ENCODE measurements at regions not wholly inside any gene's neighbourhood (a gene's known extent, or its start where the extent isn't known, plus 50 kb on each side); places are given as distances from the start of the nearest gene placed in this dataset.

GRCh38 chr10:60650378-60650800, 127.9 kb upstream of the CDK1 start:
- Histone ChIP-seq H3K27me3 (ENCODE audit: insufficient read depth) (no peaks in the 10 kb centered on the region), H3K4me2 (peak overlapping the region; percentile 59), H3K79me2 (replicated peaks; ENCODE audit: insufficient read depth) (no peaks in the 10 kb centered on the region), H4K20me1 (replicated peaks; ENCODE audit: insufficient read depth) (no peaks in the 10 kb centered on the region), H3K4me3 (no peak overlapping the region), H3K4me1 (ENCODE audit: insufficient read depth) (peaks cover 22% of the 10 kb centered on the region), H3K9me2 (ENCODE audit: insufficient read depth) (no peaks in the 10 kb centered on the region), H2AFZ (no peak overlapping the region), H3K27ac (ENCODE audit: low read depth) (no peak overlapping the region), H3F3A (replicated peaks; ENCODE audit: low read depth) (no peaks in the 10 kb centered on the region), H3K36me3 (ENCODE audit: insufficient read depth) (no peaks in the 10 kb centered on the region)
- DNase-seq (ENCODE audit: low spot score) (no peak), ATAC-seq (no peak)
- H3K27ac Mint-ChIP-seq: peak overlapping the region; percentile 29
- H3K36me3 Mint-ChIP-seq (ENCODE audit: low read depth): no peaks in the 10 kb centered on the region
- no peak overlapping the region; the same call in 2 of the 3 replicates for H3K4me3 Mint-ChIP-seq
- no peaks in the 10 kb centered on the region for H3K27me3 Mint-ChIP-seq (ENCODE audit: insufficient read depth, low read depth, poor library complexity)
- no peak for TF ChIP-seq CREB1 (CRISPR knock-in tag; IDR thresholded peaks at IDR 0.05; ENCODE audit: low read depth)
- no peaks in the 10 kb centered on the region for H3K9me3 Mint-ChIP-seq
- peaks cover 23% of the 10 kb centered on the region for H3K4me1 Mint-ChIP-seq

- Histone ChIP-seq H3K4me3 (no peak overlapping the region), H3K36me3 (ENCODE audit: insufficient read depth) (no peaks in the 10 kb centered on the region), H3F3A (replicated peaks; ENCODE audit: low read depth) (no peaks in the 10 kb centered on the region), H3K4me1 (ENCODE audit: insufficient read depth) (peaks cover 22% of the 10 kb centered on the region), H3K27me3 (ENCODE audit: insufficient read depth) (no peaks in the 10 kb centered on the region), H3K4me2 (peak overlapping the region; percentile 59), H2AFZ (no peak overlapping the region), H4K20me1 (replicated peaks; ENCODE audit: insufficient read depth) (no peaks in the 10 kb centered on the region), H3K79me2 (replicated peaks; ENCODE audit: insufficient read depth) (no peaks in the 10 kb centered on the region), H3K9me2 (ENCODE audit: insufficient read depth) (no peaks in the 10 kb centered on the region), H3K27ac (ENCODE audit: low read depth) (no peak overlapping the region; the same call in 1 of the 2 replicates)
- Mint-ChIP-seq H3K4me1 (peaks cover 23% of the 10 kb centered on the region), H3K36me3 (ENCODE audit: low read depth) (no peaks in the 10 kb centered on the region), H3K27ac (peak overlapping the region; percentile 1; the same call in 1 of the 2 replicates), H3K27me3 (ENCODE audit: insufficient read depth, low read depth, poor library complexity) (no peaks in the 10 kb centered on the region), H3K9me3 (no peaks in the 10 kb centered on the region), H3K4me3 (no peak overlapping the region)
- ATAC-seq (peak; percentile 71), DNase-seq (ENCODE audit: low spot score) (no peak)
- TF ChIP-seq ZNF331 (CRISPR knock-in tag; IDR thresholded peaks at IDR 0.05; ENCODE audit: low read depth) (no peak), POLR2AphosphoS5 (IDR thresholded peaks at IDR 0.05; ENCODE audit: low read depth) (no peak)
Observed at GRCh38 chr10:60649485-60650377, 128.5 kb upstream of the CDK1 start.

GRCh38 chr10:60648761-60649160, 129.5 kb upstream of the CDK1 start:
- DNase-seq (ENCODE audit: low spot score) (no peak), ATAC-seq (no peak)
- no peaks in the 10 kb centered on the region for H3F3A ChIP-seq (replicated peaks; ENCODE audit: low read depth)
- Mint-ChIP-seq H3K27me3 (ENCODE audit: insufficient read depth, low read depth, poor library complexity) (no peaks in the 10 kb centered on the region), H3K36me3 (ENCODE audit: low read depth) (no peaks in the 10 kb centered on the region), H3K4me3 (no peak overlapping the region), H3K4me1 (peaks cover 26% of the 10 kb centered on the region), H3K27ac (peak overlapping the region; percentile 15; the same call in 1 of the 2 replicates), H3K9me3 (no peaks in the 10 kb centered on the region)
- no peak overlapping the region for H2AFZ ChIP-seq
- no peaks in the 10 kb centered on the region for H3K36me3 ChIP-seq (ENCODE audit: insufficient read depth)
- no peaks in the 10 kb centered on the region for H3K27me3 ChIP-seq (ENCODE audit: insufficient read depth)
- H3K4me3 ChIP-seq: no peak overlapping the region
- no peaks in the 10 kb centered on the region for H3K9me2 ChIP-seq (ENCODE audit: insufficient read depth)
- no peaks in the 10 kb centered on the region for H4K20me1 ChIP-seq (replicated peaks; ENCODE audit: insufficient read depth)
- H3K27ac ChIP-seq (ENCODE audit: low read depth): no peak overlapping the region
- peaks cover 22% of the 10 kb centered on the region for H3K4me1 ChIP-seq (ENCODE audit: insufficient read depth)
- no peaks in the 10 kb centered on the region for H3K79me2 ChIP-seq (replicated peaks; ENCODE audit: insufficient read depth)
- H3K4me2 ChIP-seq: no peak overlapping the region
- TF ChIP-seq CREB1 (CRISPR knock-in tag; IDR thresholded peaks at IDR 0.05; ENCODE audit: low read depth): no peak
- no peak for TF ChIP-seq ZNF462 (CRISPR knock-in tag; IDR thresholded peaks at IDR 0.05)
- TF ChIP-seq EZH2 (IDR thresholded peaks at IDR 0.05; ENCODE audit: low read depth, unreplicated experiment): no peak
- TF ChIP-seq NANOG (IDR thresholded peaks at IDR 0.05; ENCODE audit: borderline replicate concordance): no peak
- TF ChIP-seq ZNF114 (CRISPR knock-in tag; IDR thresholded peaks at IDR 0.05): no peak
- TF ChIP-seq EZH2phosphoT487 (IDR thresholded peaks at IDR 0.05; ENCODE audit: unreplicated experiment): no peak
- no peak for TF ChIP-seq JUNB (IDR thresholded peaks at IDR 0.05; ENCODE audit: unreplicated experiment)
- TF ChIP-seq STAT1 (IDR thresholded peaks at IDR 0.05; ENCODE audit: unreplicated experiment): no peak

Data from GM23338 (cell line).